Umbilical cord (tissue), 1 donor: ENCODE measurements at regions not wholly inside any gene's neighbourhood (a gene's known extent, or its start where the extent isn't known, plus 50 kb on each side); places are given as distances from the start of the nearest gene placed in this dataset.
"Not testable (repeated sequence)": the region's sequence is repeated elsewhere in the genome, so short reads cannot be mapped to it uniquely, and the experiment has no call there.

Experiments used
- DNase-seq: peaks from one replicate; pipeline ENCODE4 v3.0.0-alpha.2; 2015; ENCODE audit warnings: low spot score

DNA sequence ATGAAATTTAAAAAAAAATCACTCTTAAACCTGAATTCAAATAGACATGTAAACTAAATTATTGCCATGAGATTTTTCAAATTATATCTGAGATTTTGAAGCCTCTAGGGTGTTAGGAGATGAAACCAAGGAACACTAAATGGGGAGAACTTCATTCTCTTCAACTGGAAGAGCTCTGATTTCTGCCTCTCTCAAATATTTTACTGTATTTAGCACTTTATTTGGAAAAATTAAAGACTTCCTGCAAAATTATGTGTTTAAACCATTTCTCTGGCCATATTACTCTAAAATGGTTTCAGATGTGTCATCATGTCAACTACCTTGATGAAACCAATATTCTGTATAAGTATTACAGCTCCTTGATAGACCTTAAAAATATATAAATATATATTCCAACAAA lies 1571.6 kb upstream of the PRR20A start:
- DNase-seq, result no peak

DNA sequence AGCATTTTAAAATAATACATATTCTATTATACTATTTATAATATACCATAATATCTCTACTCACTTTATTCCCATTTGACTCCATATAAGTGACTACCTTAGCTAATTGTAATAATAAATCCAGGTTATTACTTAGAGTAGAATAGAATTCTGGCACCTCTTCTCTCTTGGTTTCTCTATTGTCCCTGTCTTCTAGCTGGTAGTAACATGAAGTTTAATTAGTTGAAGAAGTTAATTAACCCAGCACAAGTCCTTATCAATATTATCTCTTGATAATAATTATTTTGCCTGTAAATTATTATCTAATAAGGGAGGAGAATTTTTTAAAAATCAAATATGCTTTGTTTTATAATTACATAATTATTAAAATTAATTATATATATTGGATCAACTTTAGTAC lies 1571.2 kb upstream of the PRR20A start:
- no peak for DNase-seq

DNA sequence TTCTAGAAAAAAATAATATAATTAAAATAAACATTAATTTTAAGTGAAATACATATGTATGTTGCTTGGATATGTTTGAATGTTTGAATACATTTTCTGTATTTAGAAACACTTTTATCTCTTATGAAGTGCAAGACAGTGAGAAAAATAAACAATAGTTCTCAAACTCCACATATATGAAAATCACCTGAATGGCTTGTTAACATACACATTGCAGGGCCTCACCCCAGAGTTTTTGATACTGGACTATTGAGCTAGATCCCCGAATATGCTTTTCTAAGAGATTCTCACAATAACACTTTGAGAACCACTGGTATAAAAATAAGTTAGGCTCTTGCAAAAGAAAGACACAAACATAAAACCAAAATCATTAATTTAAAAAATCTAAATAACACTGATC lies 1570.3 kb upstream of the PRR20A start:
- DNase-seq, result no peak

DNA sequence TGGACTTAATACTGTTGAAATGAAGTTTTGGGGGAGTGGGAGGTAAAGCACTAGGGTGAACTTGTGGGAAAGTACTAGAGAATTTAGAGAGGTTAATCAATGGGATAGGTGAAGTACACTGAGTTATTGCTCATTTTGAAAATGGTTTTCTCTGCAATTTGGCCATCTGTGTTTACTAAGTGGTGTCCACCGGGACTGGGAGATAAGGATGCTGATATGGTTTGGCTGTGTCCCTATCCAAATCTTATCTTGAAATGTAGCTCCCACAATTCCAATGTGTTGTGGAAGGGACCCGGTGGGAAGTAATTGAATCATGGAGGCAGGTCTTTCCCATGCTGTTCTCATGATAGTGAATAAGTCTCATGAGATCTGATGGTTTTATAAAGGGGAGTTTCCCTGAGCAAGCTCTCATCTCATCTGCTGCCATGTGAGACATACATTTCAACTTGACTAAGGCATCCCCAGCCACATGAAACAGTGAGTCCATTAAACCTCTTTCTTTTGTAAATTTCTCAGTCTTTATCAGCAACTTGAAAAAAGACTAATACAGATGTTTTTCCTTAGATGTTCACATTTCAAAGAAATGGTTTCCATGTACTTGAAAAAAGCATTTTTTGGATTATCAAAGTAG lies 1569.4 kb upstream of the PRR20A start:
- DNase-seq, result no peak

DNA sequence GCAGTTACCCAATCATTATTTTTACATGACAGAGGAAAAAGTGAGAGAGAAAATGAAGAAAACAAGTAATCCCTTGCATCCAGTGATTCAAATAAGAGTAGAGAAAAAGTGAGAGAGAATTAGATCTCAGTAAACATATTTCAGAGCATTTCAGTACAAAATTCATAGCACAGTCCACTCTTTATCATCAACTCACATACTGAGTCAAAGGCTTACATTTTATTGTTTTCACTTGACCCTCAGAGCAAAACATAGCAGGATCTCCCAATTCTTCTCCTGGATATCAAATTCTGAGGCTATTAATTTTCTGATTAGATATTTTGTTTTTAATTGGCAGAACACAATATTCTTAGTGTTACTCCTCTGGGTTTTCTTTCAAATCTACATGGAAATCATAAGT lies 1568.3 kb upstream of the PRR20A start:
- no peak for DNase-seq

DNA sequence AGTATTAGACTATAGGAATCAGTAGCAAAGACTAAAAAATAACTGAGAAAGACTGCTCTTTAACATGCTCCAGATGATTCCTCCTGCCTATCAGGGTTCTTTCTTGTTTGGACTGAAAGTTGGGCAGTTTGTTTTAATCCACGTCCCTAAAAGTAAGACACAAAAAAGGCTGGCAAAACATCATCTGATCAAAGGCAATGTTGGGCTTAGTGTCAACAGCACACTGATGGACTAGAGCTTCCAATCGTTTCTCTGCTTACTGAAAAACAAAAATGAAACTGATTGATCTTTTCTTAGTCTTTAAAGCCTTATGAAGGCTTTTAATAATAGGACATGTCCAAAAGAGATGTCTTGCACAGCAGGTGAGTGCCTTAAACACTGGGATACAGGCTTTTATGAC lies 1567.9 kb upstream of the PRR20A start:
- no peak for DNase-seq

DNA sequence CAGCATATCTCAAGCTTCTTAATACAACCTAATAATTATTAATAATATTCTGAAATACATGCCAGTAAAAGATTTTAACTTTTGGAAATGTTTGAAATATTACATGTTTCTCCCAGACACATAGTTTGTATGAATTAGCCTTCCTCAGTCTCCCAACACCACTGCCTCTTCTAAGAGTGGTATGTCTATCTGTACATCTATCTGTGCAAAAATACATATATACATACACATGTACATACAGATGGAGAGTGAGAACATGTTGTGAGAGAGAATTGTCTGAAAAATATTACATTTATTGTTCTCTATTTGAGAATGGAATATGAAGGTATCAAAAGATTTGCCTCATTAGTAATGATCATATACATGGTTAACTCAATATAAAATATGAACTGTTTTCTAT lies 1567.2 kb upstream of the PRR20A start:
- no peak for DNase-seq

DNA sequence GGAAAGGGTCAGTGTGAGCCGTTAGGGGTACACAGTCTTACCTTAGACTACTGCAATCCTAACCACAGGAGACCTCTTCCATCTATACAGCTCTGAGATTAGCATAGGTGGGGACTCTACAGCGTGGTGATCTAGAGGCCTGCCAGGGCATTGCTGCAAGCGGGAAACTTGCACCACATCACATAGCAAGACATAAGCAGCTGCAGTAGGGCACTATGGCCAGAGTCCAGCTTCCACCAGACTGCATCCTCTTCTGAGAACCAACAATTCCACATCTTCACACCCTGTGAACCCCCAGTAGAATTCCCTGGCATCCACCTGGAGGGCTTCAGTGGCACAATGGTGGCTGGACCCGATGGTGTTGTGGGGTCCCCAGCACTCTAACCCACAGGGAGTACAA lies 1564.3 kb upstream of the PRR20A start:
- DNase-seq, result no peak

DNA sequence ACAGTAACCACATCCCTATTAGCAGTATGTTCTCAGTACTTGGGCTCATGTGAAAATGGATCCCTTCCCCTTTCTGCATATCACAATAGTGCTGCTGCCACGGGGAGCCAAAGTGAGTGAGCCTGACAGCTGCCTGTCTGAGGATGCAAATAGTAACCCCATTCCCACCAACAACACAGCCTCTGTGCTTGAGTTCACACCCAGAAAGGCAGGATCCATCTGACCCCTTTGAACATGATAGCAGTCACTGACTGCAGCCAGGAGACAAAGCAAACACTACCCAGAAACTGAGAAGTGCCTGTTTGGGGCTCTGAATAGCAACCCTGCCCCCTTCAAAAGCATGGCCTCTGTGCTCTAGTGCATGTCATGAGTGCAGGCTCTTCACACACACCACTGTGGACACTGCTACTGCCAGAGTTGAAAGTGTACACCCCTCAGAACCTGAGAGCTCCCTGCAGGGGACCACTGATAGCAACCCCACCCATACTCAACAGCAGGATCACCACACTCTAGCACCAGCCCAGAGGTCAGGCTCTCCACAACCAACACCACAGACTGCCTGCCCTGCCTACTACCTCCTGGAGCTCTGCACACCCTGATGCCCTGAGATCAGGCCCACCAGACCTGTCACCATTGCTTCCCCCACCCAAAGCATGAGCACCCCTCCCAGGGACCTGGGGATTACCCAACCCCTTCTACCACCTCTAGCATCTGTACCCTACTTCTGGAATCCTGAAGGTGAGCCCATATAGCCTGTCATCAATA lies 1563.5 kb upstream of the PRR20A start:
- DNase-seq, result no peak

DNA sequence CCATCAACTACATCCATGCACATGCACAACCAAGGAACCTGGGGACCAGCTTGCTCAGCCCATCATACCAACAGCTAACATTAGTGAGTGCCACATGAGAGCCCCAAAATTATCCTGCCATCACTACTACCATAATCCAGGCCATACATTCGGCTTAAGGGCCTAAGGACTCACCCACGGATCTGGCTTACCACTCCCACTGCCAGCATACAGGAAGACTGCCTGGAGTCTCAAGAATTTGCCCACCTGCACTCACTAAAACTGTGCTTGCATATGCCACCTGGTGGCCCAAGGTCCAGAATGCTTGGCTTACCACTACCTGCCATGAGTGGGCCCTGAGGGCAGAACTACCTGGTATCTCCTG lies 1562.9 kb upstream of the PRR20A start:
- DNase-seq, result no peak

DNA sequence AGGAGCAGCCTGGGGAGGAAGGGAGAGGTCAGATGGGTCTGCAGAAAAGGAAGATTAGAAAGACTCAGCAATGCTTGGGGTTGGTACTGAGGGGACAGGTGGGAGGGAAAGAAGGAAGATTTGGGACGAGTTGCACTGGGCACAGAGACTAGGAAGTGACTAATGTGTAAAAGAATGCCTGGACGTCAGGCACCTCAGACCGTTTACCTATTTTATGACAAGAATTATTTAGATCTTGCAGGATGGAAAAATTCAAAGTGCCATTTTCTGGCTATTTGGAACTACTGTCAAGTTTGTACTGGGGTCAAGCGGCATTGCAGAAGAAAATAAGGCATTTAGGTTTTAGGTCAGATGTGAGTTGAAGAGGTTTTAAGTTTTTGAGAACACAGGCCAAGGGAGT lies 1558.4 kb upstream of the PRR20A start:
- DNase-seq, result not testable (repeated sequence)

DNA sequence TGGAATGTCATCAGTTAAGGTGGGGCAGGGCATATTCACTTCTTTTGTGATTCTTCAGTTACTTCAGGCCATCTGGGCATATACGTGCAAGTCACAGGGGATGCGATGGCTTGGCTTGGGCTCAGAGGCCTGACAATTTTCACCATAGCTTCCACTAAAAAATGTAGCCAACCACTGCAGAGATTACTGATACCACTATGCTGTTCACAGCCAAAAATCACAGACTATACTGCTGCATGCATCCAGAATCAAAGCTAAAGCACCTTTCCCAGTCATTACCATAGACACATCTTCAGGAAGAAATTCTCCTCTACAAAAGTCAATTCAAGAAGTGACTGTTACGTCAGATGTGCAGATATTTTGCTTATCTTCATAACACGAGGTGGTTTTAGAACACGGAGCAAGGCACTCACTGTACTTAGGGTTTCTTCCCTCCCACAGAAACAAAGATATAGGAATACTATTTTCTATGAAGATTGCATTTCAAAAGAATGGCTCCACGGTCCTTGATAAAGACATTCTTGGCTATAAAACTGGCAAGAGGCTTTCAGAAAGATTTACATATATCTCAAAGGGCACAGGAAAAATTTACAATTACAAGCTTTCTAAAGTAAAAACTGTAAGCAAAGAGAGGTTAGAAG lies 1556.6 kb upstream of the PRR20A start:
- DNase-seq, result no peak

DNA sequence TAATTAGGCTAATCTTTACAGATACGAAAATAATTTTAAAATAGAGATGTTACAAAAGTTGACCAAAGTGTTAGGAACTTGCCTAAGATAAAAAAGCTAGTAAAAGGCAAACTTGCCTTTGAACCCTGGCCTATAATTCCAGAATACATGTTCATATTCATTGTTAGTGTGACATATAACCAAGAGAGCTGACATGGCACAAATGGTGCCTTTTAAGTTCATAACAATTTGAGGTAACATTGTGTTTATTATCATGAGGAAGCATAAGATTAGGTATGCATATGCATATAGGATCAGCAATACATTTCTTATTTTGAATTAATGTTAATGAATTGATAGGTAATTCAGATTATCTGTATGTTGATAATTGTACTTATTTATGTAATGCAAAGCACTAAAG lies 1537.9 kb upstream of the PRR20A start:
- no peak for DNase-seq

DNA sequence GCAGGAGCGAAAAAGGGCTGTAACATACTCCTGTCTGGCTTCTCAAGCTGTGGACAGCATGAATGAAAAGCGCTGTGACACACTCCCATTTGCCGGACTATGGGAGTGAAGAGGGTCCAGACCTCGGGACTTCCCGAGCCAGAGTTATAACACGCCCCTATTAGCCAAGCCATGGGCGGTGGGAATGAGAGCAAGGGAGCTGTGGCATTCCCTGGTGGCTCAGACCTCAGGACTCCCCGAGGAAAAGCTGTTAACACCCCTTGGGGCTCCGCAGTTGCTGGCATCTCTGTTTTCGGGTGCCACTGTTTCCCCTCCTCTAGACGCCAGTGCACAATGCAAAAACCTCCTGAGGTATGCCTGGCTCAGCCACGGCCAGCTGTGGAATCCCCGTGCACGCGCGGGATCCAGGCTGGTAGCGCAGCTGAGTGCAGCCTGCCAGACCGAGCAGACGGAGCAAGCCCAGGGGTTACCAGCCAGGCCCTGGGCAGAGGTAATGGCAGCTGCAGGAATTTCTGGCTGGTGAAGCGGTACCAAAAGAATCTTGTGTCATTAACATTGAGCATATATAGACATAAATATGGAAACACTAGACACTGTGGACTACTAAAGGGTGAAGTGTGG lies 1534.6 kb upstream of the PRR20A start:
- DNase-seq, result no peak

DNA sequence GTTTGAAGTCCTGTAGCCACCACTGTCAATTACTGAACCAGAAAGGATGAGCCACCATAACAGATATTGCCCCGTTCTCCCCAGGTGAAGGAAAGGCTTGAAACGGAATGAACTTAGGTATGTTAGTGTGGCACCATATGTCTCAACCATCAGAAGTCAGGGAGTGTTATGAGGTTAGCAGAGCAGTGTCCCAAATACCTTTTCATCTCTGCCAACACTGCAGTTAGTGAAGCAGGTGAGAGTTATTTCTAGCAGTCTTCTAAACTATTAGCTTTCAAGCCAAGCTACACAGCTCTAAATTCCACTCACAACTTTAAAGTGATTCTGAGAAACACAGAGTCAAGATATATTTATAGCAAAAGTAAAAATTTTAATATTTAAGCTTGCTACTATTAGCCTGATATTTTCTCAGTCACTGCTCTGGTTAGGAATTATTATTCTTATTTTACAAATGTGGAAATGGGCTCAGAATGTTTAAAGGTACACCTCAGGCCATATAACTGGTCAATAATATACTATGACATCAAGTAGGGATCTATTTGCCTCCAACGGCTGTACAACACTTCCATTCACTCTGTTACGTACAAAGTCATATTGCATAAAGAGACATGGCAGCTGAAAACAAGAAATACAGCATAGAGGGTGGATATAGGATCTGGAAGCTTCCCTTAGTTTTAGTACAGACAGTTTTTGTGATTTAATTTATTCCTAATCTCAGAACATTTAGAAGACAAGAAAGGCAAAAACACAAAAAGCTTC lies 1527.1 kb upstream of the PRR20A start:
- DNase-seq, result no peak

DNA sequence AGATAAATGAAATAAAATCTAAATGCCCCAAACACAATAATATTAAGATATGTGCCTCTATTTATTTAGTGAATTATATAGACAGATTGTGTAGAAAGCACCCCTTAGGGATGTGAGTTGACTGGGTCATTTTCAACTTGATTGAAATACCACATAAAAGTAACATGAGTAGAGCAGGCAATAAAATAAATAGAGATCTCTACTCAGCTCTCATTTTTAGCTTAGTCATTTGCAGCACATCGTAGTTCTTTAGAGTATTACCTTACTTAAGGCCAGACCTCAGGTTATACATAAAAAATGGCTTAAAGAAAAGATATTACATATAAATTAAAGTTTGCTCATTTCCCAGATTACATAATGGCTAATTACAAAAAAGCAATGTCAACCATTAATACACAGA lies 1525.6 kb upstream of the PRR20A start:
- DNase-seq, result no peak

DNA sequence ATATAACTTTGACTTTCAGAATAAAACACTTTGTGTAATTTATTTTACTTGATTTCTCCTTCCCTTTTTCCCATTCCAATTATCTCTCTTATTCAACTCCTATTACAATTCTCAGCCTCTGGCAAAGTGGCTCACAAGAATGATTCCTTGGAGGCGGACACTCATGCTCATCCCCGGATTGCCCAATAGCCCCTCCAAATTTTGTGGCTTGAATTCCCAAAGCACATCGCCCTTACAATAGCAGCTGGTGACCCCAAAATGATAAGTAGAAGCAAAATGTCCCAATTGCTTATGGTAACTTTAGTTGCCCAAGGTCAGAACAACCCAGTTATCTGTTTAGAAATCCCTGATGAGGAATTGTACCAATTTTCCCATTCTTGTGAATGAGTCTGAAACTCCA lies 1523.5 kb upstream of the PRR20A start:
- DNase-seq, result no peak

DNA sequence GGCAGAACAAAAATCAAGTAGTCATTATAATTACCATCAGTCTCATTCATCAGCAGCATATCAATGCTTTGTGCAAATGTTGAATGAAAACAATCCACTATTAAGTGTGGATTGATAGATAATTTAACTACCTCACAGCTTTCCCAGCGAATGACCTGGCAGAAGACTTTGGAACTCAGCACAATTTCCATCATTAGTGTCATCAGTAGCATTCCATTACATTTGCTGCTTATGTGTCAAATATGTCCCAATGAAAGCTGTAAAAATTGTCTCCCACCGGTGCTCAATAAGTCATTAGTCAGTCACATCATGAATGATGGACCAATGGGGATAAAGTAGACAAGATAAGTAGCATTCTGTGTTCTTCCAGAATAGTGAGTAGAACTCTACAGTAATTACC lies 1513.5 kb upstream of the PRR20A start:
- no peak for DNase-seq

DNA sequence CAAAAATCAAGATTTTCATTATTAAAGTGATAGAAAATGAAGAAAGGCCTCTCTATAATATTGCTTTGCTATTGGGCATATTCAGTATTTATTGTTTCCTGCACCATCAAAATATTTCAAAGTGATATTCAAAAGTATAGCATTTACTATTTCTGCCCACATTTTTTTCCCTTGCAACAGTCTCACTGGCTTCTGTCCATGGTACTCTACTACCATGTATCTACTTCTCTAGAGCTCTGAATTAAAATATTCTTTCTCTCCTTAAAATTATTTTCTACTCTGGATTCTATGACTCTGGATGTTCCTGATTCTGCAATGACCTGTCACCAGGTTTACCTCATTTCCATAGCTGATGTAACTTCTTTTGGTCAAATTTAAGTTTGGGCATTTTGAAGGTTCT lies 1508.3 kb upstream of the PRR20A start:
- no peak for DNase-seq

DNA sequence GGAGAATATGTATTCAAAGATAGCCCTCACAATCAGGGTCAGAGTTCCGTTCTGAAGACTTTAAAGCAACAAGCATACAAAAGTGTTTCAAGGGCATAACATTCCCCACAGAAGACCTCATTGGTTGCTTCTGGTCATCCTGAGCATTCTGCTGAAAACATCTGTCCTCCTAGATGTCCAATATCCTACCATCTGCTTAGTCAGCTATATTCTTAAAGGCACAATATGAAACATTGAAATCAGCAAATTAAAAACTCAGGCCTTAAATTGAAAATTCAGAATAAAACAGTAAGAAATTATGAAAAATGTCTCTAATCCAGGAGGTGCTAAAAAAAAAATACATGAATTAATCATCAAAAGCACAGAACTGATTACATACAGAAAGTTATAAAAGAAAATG lies 1491.2 kb upstream of the PRR20A start:
- no peak for DNase-seq

DNA sequence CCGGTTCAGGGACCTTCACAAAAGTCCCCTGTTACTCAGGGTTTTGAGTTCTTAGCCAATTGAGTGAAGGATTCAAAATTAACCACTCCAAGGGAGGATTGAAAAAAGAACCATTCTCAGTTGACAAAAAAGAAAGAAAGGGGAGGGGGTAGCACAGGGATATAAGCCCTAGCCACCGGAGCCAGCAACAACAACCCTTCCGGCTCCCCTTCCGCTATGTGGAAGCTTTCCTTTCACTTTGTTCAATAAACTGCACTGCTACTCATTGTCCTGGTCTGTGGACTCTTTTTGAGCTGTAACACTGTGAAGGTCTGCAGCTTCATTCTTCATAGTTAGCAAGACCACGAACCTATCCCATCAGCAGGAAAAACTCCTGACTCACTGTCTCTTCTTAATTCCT lies 1488.1 kb upstream of the PRR20A start:
- DNase-seq, result no peak

DNA sequence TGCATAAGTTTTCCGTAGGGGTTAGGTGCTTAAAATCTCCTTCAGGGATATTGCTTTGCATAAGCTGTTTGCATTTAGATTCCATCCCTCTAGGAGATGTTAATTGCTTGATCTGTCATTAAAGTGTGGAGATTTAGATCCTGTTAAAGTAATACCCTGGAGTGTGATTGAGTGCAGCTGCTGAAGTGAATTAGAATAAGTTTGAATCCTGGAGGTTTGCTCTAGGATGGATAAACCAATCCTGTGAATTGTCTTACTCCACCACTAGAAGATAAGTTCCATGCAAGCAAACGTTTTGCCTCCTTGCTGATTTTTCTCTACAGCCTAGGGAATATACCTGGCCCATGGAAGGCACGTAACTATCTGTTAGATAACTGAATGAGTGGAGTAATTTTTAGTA lies 1487.2 kb upstream of the PRR20A start:
- DNase-seq, result no peak
